Heart left ventricle (tissue), 13 donors: ENCODE measurements at regions not wholly inside any gene's neighbourhood (a gene's known extent, or its start where the extent isn't known, plus 50 kb on each side); places are given as distances from the start of the nearest gene placed in this dataset.

Experiments
- POLR2A ChIP-seq, 2 donors: fragments of 450-650 bp; IDR thresholded peaks; one replicate each; pipeline ENCODE4 v1.6.1; 2017; ENCODE audit warnings: antibody characterized with exemption in 2 of 2, mild to moderate bottlenecking in 2 of 2, moderate library complexity in 2 of 2
- TF ChIP-seq, protein P1 (sequence below), 12 donors: fragments of 200-600 bp; sonication (generic) in 4 of 12; IDR thresholded peaks; one replicate each; pipeline versions ENCODE4 v1.5.0 to v1.8.0; 2018 to 2022; ENCODE audit warnings: antibody characterized with exemption in 12 of 12, mild to moderate bottlenecking in 5 of 12
- donor health status: ischemic (EF 13 %, LVEDD 7.1; RV severe dilation, severe dysfunction).
- donor health status: DM: no; HTN: yes; CAD: no.
- donor health status: DM: no; HTN: no; CAD: no.
- donor health status: ischemic (EF 25% LVEDD 6.9; RV normal size, moderate dysfunction).
- donor health status: ischemic (EF 25% LVEDD 5.7; RV mildly dilated, moderate dysfunction).
- donor health status: ischemic (EF 35%, LVEDD 5.7; RV mildly dilated, moderate dysfunction).
- donor health status: nonischemic (EF 11% LVEDD 7.7; RV severe dilation, severe dysfunction).
- donor health status: DM: yes; HTN: yes; CAD: no.
- donor health status: PGD.
- donor health status: ischemic (EF 29% LVEDD 5.4; RV normal size, mild dysfunction).
- donor health status: nonischemic (EF 23%, LVEDD 6.1; RV moderate dilation, normal function).

GRCh38 chr11:70926543-70927201, 325.7 kb downstream of the SHANK2 start:
- TF ChIP-seq POLR2A (IDR thresholded peaks at IDR 0.05) = no peak
- TF ChIP-seq, protein P1, sequence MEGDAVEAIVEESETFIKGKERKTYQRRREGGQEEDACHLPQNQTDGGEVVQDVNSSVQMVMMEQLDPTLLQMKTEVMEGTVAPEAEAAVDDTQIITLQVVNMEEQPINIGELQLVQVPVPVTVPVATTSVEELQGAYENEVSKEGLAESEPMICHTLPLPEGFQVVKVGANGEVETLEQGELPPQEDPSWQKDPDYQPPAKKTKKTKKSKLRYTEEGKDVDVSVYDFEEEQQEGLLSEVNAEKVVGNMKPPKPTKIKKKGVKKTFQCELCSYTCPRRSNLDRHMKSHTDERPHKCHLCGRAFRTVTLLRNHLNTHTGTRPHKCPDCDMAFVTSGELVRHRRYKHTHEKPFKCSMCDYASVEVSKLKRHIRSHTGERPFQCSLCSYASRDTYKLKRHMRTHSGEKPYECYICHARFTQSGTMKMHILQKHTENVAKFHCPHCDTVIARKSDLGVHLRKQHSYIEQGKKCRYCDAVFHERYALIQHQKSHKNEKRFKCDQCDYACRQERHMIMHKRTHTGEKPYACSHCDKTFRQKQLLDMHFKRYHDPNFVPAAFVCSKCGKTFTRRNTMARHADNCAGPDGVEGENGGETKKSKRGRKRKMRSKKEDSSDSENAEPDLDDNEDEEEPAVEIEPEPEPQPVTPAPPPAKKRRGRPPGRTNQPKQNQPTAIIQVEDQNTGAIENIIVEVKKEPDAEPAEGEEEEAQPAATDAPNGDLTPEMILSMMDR (IDR thresholded peaks at IDR 0.05) = no peak
